ENCODE measurements at regions not wholly inside any gene's neighbourhood (a gene's known extent, or its start where the extent isn't known, plus 50 kb on each side); places are given as distances from the start of the nearest gene placed in this dataset.

- H3K9me3 ChIP-seq (ENCODE audit: control insufficient read depth, insufficient read depth, low read depth, low read length), result no peaks in the 10 kb centered on the region
These were observed 146.6 kb upstream of the DGKB start for GRCh38 chr7:15049157-15049556.

GRCh38 chr7:15046861-15047260 is 144.3 kb upstream of the DGKB start:
- TF ChIP-seq CTCF (IDR thresholded peaks at IDR 0.05), result no peak
- no peak for TF ChIP-seq TCF7L2 (IDR thresholded peaks at IDR 0.05; ENCODE audit: low read depth, low read length)
- TF ChIP-seq REST (IDR thresholded peaks at IDR 0.05; ENCODE audit: insufficient read depth in 1 of 2, low read depth in 2 of 2, low read length in 1 of 2), result no peak
- no peak for TF ChIP-seq POLR2AphosphoS5 (IDR thresholded peaks at IDR 0.05; ENCODE audit: low read depth, low read length)
- no peak for TF ChIP-seq SIN3A (IDR thresholded peaks at IDR 0.05; ENCODE audit: borderline replicate concordance, insufficient read depth, low read depth, low read length)
- no peak overlapping the region for H3K4me3 ChIP-seq (ENCODE audit: low read depth in 2 of 2, low read length in 2 of 2)
- intact Hi-C loops (cut with micrococcal nuclease; ENCODE audit: unreplicated experiment), result no loop called here
- no peaks in the 10 kb centered on the region for H3K27me3 ChIP-seq (ENCODE audit: control insufficient read depth, insufficient read depth, low read length)
- no peaks in the 10 kb centered on the region for H3K9me3 ChIP-seq (ENCODE audit: control insufficient read depth, insufficient read depth, low read depth, low read length)
- no TSS peak for BruUV-seq (replicated peaks)
- no peak overlapping the region for H3K27ac ChIP-seq (ENCODE audit: low read length)
- H3K4me1 ChIP-seq (ENCODE audit: control insufficient read depth, insufficient read depth, low read length), result no peaks in the 10 kb centered on the region
- ChIA-PET POLR2A (no interaction called here), CTCF (no interaction called here)
- in situ Hi-C loops (cut with HindIII; ENCODE audit: low pct_unique_long_range_greater_than_20kb, low sequenced_read_pairs), result no loop called here
- DNase-seq (ENCODE audit: low read depth, low spot score), result no peak
- ATAC-seq, result no peak
- H3K36me3 ChIP-seq (ENCODE audit: control insufficient read depth, insufficient read depth, low read length), result no peaks in the 10 kb centered on the region

More at GRCh38 chr7:15049157-15049556, 146.6 kb upstream of the DGKB start:
- TF ChIP-seq REST (IDR thresholded peaks at IDR 0.05; ENCODE audit: insufficient read depth in 1 of 2, low read depth in 2 of 2, low read length in 1 of 2) (no peak), SIN3A (IDR thresholded peaks at IDR 0.05; ENCODE audit: borderline replicate concordance, insufficient read depth, low read depth, low read length) (no peak), CTCF (IDR thresholded peaks at IDR 0.05) (no peak), TCF7L2 (IDR thresholded peaks at IDR 0.05; ENCODE audit: low read depth, low read length) (no peak), POLR2AphosphoS5 (IDR thresholded peaks at IDR 0.05; ENCODE audit: low read depth, low read length) (no peak)
- Histone ChIP-seq H3K27ac (ENCODE audit: low read length) (no peak overlapping the region), H3K36me3 (ENCODE audit: control insufficient read depth, insufficient read depth, low read length) (no peaks in the 10 kb centered on the region), H3K27me3 (ENCODE audit: control insufficient read depth, insufficient read depth, low read length) (no peaks in the 10 kb centered on the region), H3K4me1 (ENCODE audit: control insufficient read depth, insufficient read depth, low read length) (no peaks in the 10 kb centered on the region), H3K4me3 (ENCODE audit: low read depth in 2 of 2, low read length in 2 of 2) (no peak overlapping the region)
- in situ Hi-C loops (cut with HindIII; ENCODE audit: low pct_unique_long_range_greater_than_20kb, low sequenced_read_pairs), result no loop called here
- DNase-seq (ENCODE audit: low read depth, low spot score) (no peak), ATAC-seq (no peak)
- ChIA-PET CTCF (no interaction called here), POLR2A (no interaction called here)
- BruUV-seq (replicated peaks), result no TSS peak
- intact Hi-C loops (cut with micrococcal nuclease; ENCODE audit: unreplicated experiment), result no loop called here
